ENCODE measurements at regions not wholly inside any gene's neighbourhood (a gene's known extent, or its start where the extent isn't known, plus 50 kb on each side); places are given as distances from the start of the nearest gene placed in this dataset.

DNA sequence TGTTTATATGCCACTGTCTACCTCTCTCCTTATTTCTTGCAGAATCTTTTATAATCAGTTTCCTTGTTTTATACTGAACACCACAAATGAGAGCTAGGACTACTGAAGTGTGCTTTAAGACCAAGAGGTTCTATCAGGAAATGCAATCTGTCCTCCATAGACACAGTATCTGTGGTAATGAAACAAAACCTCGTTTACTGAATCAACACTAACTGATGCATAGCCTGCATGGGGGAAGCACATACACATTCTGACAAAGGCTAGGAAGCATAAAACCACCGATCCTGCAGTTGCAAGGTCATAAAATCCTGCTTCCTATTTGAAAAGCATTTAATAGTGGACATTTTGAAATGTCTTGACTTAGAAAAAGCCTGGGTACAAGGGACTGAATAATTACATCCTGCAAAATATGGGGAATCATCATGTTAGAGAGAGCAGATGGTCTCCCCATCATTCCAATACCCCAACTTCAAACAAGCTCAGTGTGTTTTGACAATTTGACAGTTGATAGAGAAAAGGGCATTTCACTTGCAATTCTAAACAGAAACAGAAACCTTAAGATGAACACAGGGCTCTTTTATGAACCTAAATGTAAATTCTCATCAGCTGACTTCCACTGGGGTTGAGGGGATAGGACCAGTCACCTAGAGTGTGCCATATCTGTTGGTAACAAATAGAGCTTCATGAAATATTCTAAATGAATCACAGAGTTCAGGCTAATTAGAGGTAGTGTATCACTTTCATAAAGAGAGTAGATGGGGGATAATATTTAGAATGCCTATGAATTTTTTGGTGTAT, 1845.6 kb upstream of the PIK3C3 start:
- no peaks in the 10 kb centered on the region for H3K36me3 Mint-ChIP-seq (ENCODE audit: insufficient read depth, unreplicated experiment)
- CTCF ChIA-PET: no interaction called here
- H3K9me3 Mint-ChIP-seq (ENCODE audit: unreplicated experiment): no peaks in the 10 kb centered on the region
- BruUV-seq (replicated peaks): no TSS peak
- H3K27me3 Mint-ChIP-seq (ENCODE audit: insufficient read depth, unreplicated experiment): no peaks in the 10 kb centered on the region
- no peak overlapping the region for H3K27ac Mint-ChIP-seq (ENCODE audit: low read depth, unreplicated experiment)
- intact Hi-C loops (cut with micrococcal nuclease): no loop called here
- TF ChIP-seq, protein P1, sequence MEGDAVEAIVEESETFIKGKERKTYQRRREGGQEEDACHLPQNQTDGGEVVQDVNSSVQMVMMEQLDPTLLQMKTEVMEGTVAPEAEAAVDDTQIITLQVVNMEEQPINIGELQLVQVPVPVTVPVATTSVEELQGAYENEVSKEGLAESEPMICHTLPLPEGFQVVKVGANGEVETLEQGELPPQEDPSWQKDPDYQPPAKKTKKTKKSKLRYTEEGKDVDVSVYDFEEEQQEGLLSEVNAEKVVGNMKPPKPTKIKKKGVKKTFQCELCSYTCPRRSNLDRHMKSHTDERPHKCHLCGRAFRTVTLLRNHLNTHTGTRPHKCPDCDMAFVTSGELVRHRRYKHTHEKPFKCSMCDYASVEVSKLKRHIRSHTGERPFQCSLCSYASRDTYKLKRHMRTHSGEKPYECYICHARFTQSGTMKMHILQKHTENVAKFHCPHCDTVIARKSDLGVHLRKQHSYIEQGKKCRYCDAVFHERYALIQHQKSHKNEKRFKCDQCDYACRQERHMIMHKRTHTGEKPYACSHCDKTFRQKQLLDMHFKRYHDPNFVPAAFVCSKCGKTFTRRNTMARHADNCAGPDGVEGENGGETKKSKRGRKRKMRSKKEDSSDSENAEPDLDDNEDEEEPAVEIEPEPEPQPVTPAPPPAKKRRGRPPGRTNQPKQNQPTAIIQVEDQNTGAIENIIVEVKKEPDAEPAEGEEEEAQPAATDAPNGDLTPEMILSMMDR (IDR thresholded peaks at IDR 0.05; ENCODE audit: unreplicated experiment): no peak
- H3K4me1 Mint-ChIP-seq (ENCODE audit: insufficient read depth, unreplicated experiment): peaks cover 6% of the 10 kb centered on the region
- H3K4me3 Mint-ChIP-seq (ENCODE audit: unreplicated experiment): no peak overlapping the region
- DNase-seq (ENCODE audit: unreplicated experiment): no peak
- POLR2A ChIA-PET: no interaction called here

DNA sequence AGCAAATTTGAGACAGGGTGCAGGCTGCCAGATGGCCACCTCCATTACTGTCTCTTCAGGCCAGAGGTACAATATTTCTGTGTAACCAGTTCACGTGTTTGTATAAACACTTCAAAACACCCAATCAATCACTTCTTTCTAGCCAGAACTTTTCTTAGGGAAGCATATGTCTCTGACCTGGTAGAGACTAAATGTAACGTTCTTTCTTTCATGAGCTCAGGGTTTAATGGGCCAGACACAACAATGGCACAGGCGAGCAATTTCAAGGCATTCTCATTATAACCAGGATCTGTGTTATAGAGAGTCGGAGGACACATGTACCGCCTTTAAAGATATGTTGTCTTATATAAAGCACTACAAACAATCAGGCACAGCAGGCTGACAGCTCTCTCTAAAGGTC, 1846.4 kb upstream of the PIK3C3 start:
- no peaks in the 10 kb centered on the region for H3K9me3 Mint-ChIP-seq (ENCODE audit: unreplicated experiment)
- no peak overlapping the region for H3K27ac Mint-ChIP-seq (ENCODE audit: low read depth, unreplicated experiment)
- ChIA-PET CTCF (no interaction called here), POLR2A (no interaction called here)
- H3K36me3 Mint-ChIP-seq (ENCODE audit: insufficient read depth, unreplicated experiment): no peaks in the 10 kb centered on the region
- H3K4me1 Mint-ChIP-seq (ENCODE audit: insufficient read depth, unreplicated experiment): peaks cover 9% of the 10 kb centered on the region
- intact Hi-C loops (cut with micrococcal nuclease): no loop called here
- no peaks in the 10 kb centered on the region for H3K27me3 Mint-ChIP-seq (ENCODE audit: insufficient read depth, unreplicated experiment)
- no peak overlapping the region for H3K4me3 Mint-ChIP-seq (ENCODE audit: unreplicated experiment)
- DNase-seq (ENCODE audit: unreplicated experiment): no peak
- no TSS peak for BruUV-seq (replicated peaks)
- TF ChIP-seq, protein P1 (IDR thresholded peaks at IDR 0.05; ENCODE audit: unreplicated experiment): no peak

DNA sequence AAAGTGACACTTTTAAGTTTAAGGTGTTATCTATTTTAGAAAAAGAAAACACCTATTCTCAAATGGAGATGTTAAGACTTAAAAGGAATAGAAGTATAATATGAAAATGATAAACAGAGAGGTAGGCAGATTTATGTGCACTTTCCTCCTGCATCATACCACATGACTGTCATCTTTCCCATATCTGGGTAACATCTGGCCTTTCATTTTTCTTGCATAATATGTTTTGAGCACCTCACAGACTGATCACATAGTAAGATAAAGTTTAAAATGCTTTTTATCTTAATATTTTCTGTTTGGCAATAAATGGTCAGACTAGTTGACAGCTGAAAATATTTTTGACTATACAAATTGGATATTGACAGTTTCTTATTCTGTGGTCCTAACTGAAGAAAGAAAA, 1852.1 kb upstream of the PIK3C3 start:
- Mint-ChIP-seq H3K27me3 (ENCODE audit: insufficient read depth, unreplicated experiment) (no peaks in the 10 kb centered on the region), H3K36me3 (ENCODE audit: insufficient read depth, unreplicated experiment) (no peaks in the 10 kb centered on the region), H3K4me1 (ENCODE audit: insufficient read depth, unreplicated experiment) (peaks cover 7% of the 10 kb centered on the region), H3K9me3 (ENCODE audit: unreplicated experiment) (no peaks in the 10 kb centered on the region), H3K27ac (ENCODE audit: low read depth, unreplicated experiment) (no peak overlapping the region), H3K4me3 (ENCODE audit: unreplicated experiment) (no peak overlapping the region)
- no TSS peak for BruUV-seq (replicated peaks)
- TF ChIP-seq, protein P1 (IDR thresholded peaks at IDR 0.05; ENCODE audit: unreplicated experiment): no peak
- DNase-seq (ENCODE audit: unreplicated experiment): no peak
- intact Hi-C loops (cut with micrococcal nuclease): no loop called here
- POLR2A ChIA-PET: interaction anchor here (0.6 kb wide), 1 partner anchor 99 kb away, joined by 3 read pairs; no protein-coding TSS in a partner anchor
- CTCF ChIA-PET: no interaction called here

DNA sequence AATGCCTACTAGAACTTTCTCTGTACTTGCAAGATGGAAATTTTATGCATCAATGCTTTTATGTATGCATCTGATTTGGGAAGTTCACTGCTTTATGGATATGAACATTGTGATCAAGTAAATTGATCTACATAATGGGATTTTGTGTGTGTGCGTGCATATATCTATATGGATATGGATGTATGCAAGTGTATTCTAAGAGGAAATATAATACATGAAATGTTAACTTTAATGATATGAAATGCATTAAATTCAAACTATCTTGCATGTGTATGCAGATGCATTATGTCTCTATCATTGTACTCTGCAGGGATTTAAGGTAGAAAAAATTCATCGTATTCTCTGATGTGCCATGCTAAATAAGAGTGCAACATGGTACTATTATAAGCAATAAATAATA, 1855.4 kb upstream of the PIK3C3 start:
- CTCF ChIA-PET: interaction anchor here (0.8 to 1.8 kb wide), 2 partner anchors 8 to 14 kb away, joined by 3 to 5 read pairs; no protein-coding TSS in a partner anchor
- no peaks in the 10 kb centered on the region for H3K9me3 Mint-ChIP-seq (ENCODE audit: unreplicated experiment)
- H3K27ac Mint-ChIP-seq (ENCODE audit: low read depth, unreplicated experiment): no peak overlapping the region
- H3K4me1 Mint-ChIP-seq (ENCODE audit: insufficient read depth, unreplicated experiment): peaks cover 7% of the 10 kb centered on the region
- intact Hi-C loops (cut with micrococcal nuclease): no loop called here
- no peak for DNase-seq (ENCODE audit: unreplicated experiment)
- BruUV-seq (replicated peaks): no TSS peak
- no peak overlapping the region for H3K4me3 Mint-ChIP-seq (ENCODE audit: unreplicated experiment)
- H3K36me3 Mint-ChIP-seq (ENCODE audit: insufficient read depth, unreplicated experiment): no peaks in the 10 kb centered on the region
- H3K27me3 Mint-ChIP-seq (ENCODE audit: insufficient read depth, unreplicated experiment): no peaks in the 10 kb centered on the region
- TF ChIP-seq, protein P1 (IDR thresholded peaks at IDR 0.05; ENCODE audit: unreplicated experiment): no peak
- POLR2A ChIA-PET: no interaction called here

Measured in MCF 10A (cell line).